ENCODE measurements at regions not wholly inside any gene's neighbourhood (a gene's known extent, or its start where the extent isn't known, plus 50 kb on each side); places are given as distances from the start of the nearest gene placed in this dataset.

DNA sequence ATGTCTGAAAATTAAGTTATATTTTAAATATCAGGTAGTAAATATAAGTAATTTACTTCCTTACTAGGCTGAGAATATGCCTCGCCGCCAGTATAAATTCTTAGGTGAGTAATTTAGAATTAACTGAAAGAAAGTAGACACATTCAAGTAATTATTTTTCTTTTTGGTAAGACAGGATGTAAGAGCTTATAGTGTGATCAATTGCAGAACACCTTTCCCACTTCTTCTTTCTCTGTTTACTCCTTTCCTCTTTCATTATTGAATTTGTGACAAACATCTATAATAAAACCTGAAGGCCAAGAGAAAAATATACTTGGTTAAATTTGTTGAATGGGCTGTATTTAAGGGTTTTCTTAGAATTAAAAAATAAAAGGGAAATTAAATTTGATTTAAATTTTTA lies 195.1 kb upstream of the CDKN2B start:
- DNase-seq, result no peak
- Histone ChIP-seq H3K4me3 (replicated peaks in 1 of 3) (no peak overlapping the region), H3K36me3 (no peaks in the 10 kb centered on the region), H3K27ac (no peak overlapping the region), H3K9me3 (no peaks in the 10 kb centered on the region), H3K4me1 (no peaks in the 10 kb centered on the region), H3K27me3 (no peaks in the 10 kb centered on the region)
- intact Hi-C loops (cut with DNase I), result no loop called here
- no peak for TF ChIP-seq POLR2A (IDR thresholded peaks at IDR 0.05)
- TF ChIP-seq, protein P1, sequence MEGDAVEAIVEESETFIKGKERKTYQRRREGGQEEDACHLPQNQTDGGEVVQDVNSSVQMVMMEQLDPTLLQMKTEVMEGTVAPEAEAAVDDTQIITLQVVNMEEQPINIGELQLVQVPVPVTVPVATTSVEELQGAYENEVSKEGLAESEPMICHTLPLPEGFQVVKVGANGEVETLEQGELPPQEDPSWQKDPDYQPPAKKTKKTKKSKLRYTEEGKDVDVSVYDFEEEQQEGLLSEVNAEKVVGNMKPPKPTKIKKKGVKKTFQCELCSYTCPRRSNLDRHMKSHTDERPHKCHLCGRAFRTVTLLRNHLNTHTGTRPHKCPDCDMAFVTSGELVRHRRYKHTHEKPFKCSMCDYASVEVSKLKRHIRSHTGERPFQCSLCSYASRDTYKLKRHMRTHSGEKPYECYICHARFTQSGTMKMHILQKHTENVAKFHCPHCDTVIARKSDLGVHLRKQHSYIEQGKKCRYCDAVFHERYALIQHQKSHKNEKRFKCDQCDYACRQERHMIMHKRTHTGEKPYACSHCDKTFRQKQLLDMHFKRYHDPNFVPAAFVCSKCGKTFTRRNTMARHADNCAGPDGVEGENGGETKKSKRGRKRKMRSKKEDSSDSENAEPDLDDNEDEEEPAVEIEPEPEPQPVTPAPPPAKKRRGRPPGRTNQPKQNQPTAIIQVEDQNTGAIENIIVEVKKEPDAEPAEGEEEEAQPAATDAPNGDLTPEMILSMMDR (IDR thresholded peaks at IDR 0.05), result no peak
- WGBS, 2 donors, result 96% methylated on average over 2 of the region's 2 CpGs

DNA sequence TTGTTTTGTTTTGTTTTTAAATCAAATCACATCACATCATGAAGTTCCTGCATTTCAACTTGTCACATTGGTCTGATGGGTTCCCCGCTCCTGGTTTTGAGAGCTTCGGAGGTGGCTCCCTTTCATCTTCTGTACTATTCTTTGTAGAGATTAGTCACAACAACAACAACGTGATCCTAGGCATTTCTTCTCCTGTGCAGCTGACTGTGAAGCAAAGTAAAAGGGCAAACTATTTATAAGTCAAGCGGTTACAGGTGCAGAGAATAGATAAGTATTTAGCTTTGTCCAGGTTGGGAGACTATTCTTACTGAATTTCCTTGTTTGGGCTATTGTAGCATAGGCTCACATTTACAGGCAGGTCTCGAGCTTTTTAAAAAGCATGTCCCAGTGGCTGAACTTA lies 197.7 kb upstream of the CDKN2B start:
- H3K36me3 ChIP-seq, result no peaks in the 10 kb centered on the region
- H3K4me1 ChIP-seq, result no peaks in the 10 kb centered on the region
- no peak overlapping the region for H3K27ac ChIP-seq
- TF ChIP-seq, protein P1 (IDR thresholded peaks at IDR 0.05), result no peak
- TF ChIP-seq POLR2A (IDR thresholded peaks at IDR 0.05), result no peak
- intact Hi-C loops (cut with DNase I), result no loop called here
- no peak overlapping the region for H3K4me3 ChIP-seq (replicated peaks in 1 of 3)
- no peaks in the 10 kb centered on the region for H3K9me3 ChIP-seq
- no peak for DNase-seq
- H3K27me3 ChIP-seq, result no peaks in the 10 kb centered on the region
- 37 to 50% methylated on average over 5 of the region's 5 CpGs for WGBS, 2 donors

DNA sequence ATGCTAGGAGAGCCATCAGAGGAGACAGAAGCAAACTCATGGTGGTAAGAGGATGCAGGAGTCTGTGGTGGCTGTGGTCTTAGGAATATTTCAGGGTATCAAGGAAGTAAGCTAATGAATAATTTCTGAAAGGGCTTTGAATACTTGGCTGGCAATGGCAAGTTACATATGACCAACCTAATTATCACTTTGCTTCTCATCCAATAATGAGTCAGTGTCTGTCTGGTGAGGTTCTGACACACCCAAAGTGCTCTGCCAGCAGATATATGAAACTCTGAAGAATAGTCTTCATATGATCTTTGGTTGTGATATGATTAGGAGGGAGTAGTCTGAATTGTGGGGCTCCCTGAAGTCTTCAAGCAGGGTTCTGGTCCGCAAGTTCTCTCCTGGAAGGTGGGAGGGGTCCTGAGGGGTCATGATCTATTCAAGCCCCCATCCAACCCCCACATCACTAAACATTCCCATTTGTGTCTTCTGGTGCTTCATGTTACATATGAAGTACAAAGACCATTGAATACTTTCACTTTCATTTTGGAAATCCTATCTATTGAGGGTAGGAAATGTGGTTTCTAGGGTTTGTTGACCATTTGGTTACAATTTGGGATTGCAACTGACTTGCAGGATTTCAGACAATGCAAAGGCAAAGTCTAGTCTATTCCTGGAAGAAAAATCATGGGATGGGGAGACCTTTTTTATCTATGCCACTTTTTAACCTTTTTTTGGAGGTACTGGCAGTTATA lies 199.9 kb upstream of the CDKN2B start:
- no peak overlapping the region for H3K27ac ChIP-seq
- intact Hi-C loops (cut with DNase I), result no loop called here
- 89 to 100% methylated on average over 1 of the region's 1 CpG for WGBS, 2 donors
- DNase-seq, result no peak
- no peaks in the 10 kb centered on the region for H3K9me3 ChIP-seq
- no peaks in the 10 kb centered on the region for H3K4me1 ChIP-seq
- no peaks in the 10 kb centered on the region for H3K36me3 ChIP-seq
- TF ChIP-seq, protein P1 (IDR thresholded peaks at IDR 0.05), result no peak
- no peak for TF ChIP-seq POLR2A (IDR thresholded peaks at IDR 0.05)
- H3K27me3 ChIP-seq, result no peaks in the 10 kb centered on the region
- no peak overlapping the region for H3K4me3 ChIP-seq (replicated peaks in 1 of 3)

DNA sequence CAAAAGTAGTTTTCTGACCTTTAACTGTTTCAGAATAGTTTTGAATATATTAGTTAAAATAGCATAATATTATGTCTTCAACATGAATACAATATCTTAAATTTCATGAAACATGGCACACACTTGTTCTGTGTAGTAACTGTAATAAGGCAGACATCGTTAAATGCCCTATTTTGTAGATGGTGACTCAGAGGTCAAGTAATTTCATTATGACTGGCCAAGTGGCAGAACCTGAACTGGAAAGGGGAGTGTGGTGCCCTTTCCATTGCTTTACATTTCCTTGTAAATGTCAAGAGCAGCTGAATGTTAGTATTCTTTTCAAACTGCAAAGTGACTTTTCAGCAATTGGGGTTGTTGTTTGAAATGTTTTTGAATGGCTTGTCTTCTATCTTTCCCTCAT lies 201.2 kb upstream of the CDKN2B start:
- WGBS, 2 donors, result 53 to 55% methylated on average over 1 of the region's 1 CpG
- no peak for TF ChIP-seq POLR2A (IDR thresholded peaks at IDR 0.05)
- TF ChIP-seq, protein P1 (IDR thresholded peaks at IDR 0.05), result no peak
- no peak overlapping the region for H3K27ac ChIP-seq

DNA sequence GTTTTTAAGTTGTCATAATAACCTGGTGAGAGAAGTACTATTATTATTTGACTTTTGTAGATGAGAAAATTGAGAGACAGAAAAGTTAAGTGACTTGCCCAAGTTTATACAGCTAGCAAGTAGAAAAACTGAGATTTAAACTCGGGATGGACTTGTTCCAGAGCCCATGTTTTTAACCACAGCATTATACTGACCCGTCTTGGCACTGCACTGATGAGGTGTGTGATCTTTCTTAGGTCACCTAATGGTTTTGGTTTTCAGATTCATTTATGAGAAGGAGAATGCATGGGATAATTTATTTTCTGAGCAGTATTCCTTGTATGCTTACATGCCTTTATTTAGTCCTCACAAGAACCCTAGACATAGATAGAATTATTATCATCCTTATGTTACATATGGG lies 201.8 kb upstream of the CDKN2B start:
- H3K36me3 ChIP-seq, result no peaks in the 10 kb centered on the region
- no peaks in the 10 kb centered on the region for H3K9me3 ChIP-seq
- intact Hi-C loops (cut with DNase I), result no loop called here
- no peaks in the 10 kb centered on the region for H3K4me1 ChIP-seq
- H3K27ac ChIP-seq, result no peak overlapping the region
- H3K4me3 ChIP-seq (replicated peaks in 1 of 3), result no peak overlapping the region
- TF ChIP-seq, protein P1 (IDR thresholded peaks at IDR 0.05), result no peak
- TF ChIP-seq POLR2A (IDR thresholded peaks at IDR 0.05), result no peak
- no peaks in the 10 kb centered on the region for H3K27me3 ChIP-seq
- WGBS, 2 donors, result 83 to 88% methylated on average over 2 of the region's 2 CpGs
- no peak for DNase-seq

More for the DNA sequence above, 201.2 kb upstream of the CDKN2B start:
- Histone ChIP-seq H3K9me3 (no peaks in the 10 kb centered on the region), H3K36me3 (no peaks in the 10 kb centered on the region), H3K4me1 (no peaks in the 10 kb centered on the region), H3K4me3 (replicated peaks in 1 of 3) (no peak overlapping the region), H3K27me3 (no peaks in the 10 kb centered on the region)
- DNase-seq, result no peak
- intact Hi-C loops (cut with DNase I), result no loop called here

All from thyroid gland (tissue), 4 donors.